HEK293 (cell line): ENCODE measurements at regions not wholly inside any gene's neighbourhood (a gene's known extent, or its start where the extent isn't known, plus 50 kb on each side); places are given as distances from the start of the nearest gene placed in this dataset.

ENCODE experiments used
- CTCF ChIP-seq: fragments of 450-650 bp; formaldehyde crosslinking; IDR thresholded peaks from 2 replicates; pipeline ENCODE4 v1.5.1; 2016; ENCODE audit warnings: missing biosample characterization, missing genetic modification characterization
- KLF16 ChIP-seq: fragments of 450-650 bp; formaldehyde crosslinking; IDR thresholded peaks from 2 replicates; pipeline ENCODE4 v1.5.1; 2017; ENCODE audit warnings: missing biosample characterization, missing genetic modification characterization
- PATZ1 ChIP-seq: fragments of 450-650 bp; formaldehyde crosslinking; IDR thresholded peaks from 2 replicates; pipeline ENCODE4 v1.5.1; 2016; ENCODE audit warnings: missing biosample characterization, missing genetic modification characterization
- ZBTB48 ChIP-seq: fragments of 450-650 bp; formaldehyde crosslinking; IDR thresholded peaks from 2 replicates; pipeline ENCODE4 v1.5.1; 2016; ENCODE audit warnings: missing biosample characterization, missing genetic modification characterization

GRCh38 chr4:181498148-181498547 is 745.1 kb upstream of the TENM3 start:
- TF ChIP-seq ZBTB48 (tag by site-specific recombination) (no peak), CTCF (tag by site-specific recombination) (no peak), KLF16 (no peak), PATZ1 (tag by site-specific recombination) (no peak)
